Neural progenitor cell (in vitro differentiated cells): ENCODE measurements at regions not wholly inside any gene's neighbourhood (a gene's known extent, or its start where the extent isn't known, plus 50 kb on each side); places are given as distances from the start of the nearest gene placed in this dataset.
"Not testable (repeated sequence)": the region's sequence is repeated elsewhere in the genome, so short reads cannot be mapped to it uniquely, and the experiment has no call there.

Experiments
- DNase-seq: peaks from one replicate; pipeline ENCODE4 v3.0.0-alpha.2; 2016; ENCODE audit warnings: low spot score
- H2AFZ ChIP-seq: fragments of 200-600 bp; sonication (generic); replicated peaks from 2 replicates; pipeline ENCODE4 v1.6.1; 2016; ENCODE audit warnings: antibody characterized with exemption
- H3F3A ChIP-seq: fragments of 200-600 bp; sonication (generic); 2 replicates; pipeline ENCODE4 v1.6.1; 2016; ENCODE audit warnings: antibody characterized with exemption, low read depth
- H3K27ac ChIP-seq: fragments of 200-600 bp; sonication (generic); 2 replicates; pipeline ENCODE4 v1.5.1; 2016; ENCODE audit warnings: mild to moderate bottlenecking
- H3K27me3 ChIP-seq: fragments of 200-600 bp; sonication (generic); 2 replicates; pipeline ENCODE4 v1.6.1; 2016; ENCODE audit warnings: mild to moderate bottlenecking, moderate library complexity
- H3K36me3 ChIP-seq: fragments of 200-600 bp; sonication (generic); 2 replicates; pipeline ENCODE4 v1.5.1; 2016
- H3K4me1 ChIP-seq: fragments of 200-600 bp; sonication (generic); 2 replicates; pipeline ENCODE4 v1.6.1; 2016; ENCODE audit warnings: mixed run types
- H3K4me2 ChIP-seq: fragments of 200-600 bp; sonication (generic); 2 replicates; pipeline ENCODE4 v1.6.1; 2016
- H3K4me3 ChIP-seq: fragments of 200-600 bp; sonication (generic); 2 replicates; pipeline ENCODE4 v1.5.1; 2016
- H3K79me2 ChIP-seq: fragments of 200-600 bp; sonication (generic); 2 replicates; pipeline ENCODE4 v1.6.1; 2016; ENCODE audit warnings: low read depth
- H3K9ac ChIP-seq: fragments of 200-600 bp; sonication (generic); 2 replicates; pipeline ENCODE4 v1.6.1; 2016
- H3K9me3 ChIP-seq: fragments of 200-600 bp; sonication (generic); 2 replicates; pipeline ENCODE4 v1.5.1; 2016; ENCODE audit warnings: low read depth
- H4K20me1 ChIP-seq: fragments of 200-600 bp; sonication (generic); 2 replicates; pipeline ENCODE4 v1.6.1; 2016; ENCODE audit warnings: low read depth
- H3K27ac Mint-ChIP-seq: 3 replicates; pipeline ENCODE4 v1.8.0; 2021; ENCODE audit warnings: mixed read lengths
- H3K27me3 Mint-ChIP-seq: 2 replicates; pipeline ENCODE4 v1.8.0; 2022; ENCODE audit warnings: low read depth, mild to moderate bottlenecking, inconsistent platforms, moderate library complexity, mixed read lengths; ENCODE audit not compliant: insufficient read depth
- H3K36me3 Mint-ChIP-seq: 3 replicates; pipeline ENCODE4 v1.8.0; 2021; ENCODE audit warnings: mixed read lengths
- H3K4me1 Mint-ChIP-seq: 3 replicates; pipeline ENCODE4 v1.8.0; 2021; ENCODE audit warnings: mixed read lengths
- H3K4me3 Mint-ChIP-seq: 3 replicates; pipeline ENCODE4 v1.8.0; 2021; ENCODE audit warnings: mild to moderate bottlenecking, moderate library complexity, mixed read lengths
- H3K9me3 Mint-ChIP-seq: 3 replicates; pipeline ENCODE4 v1.8.0; 2020; ENCODE audit warnings: mixed read lengths
- EZH2 ChIP-seq: fragments of 200-600 bp; sonication (generic); IDR thresholded peaks from 2 replicates; pipeline ENCODE4 v1.6.1; 2017; ENCODE audit warnings: antibody characterized with exemption, mild to moderate bottlenecking, moderate library complexity
- EZH2phosphoT487 ChIP-seq: fragments of 200-600 bp; sonication (generic); IDR thresholded peaks from 2 replicates; pipeline ENCODE4 v1.6.1; 2017; ENCODE audit warnings: antibody characterized with exemption
- TF ChIP-seq, protein P1 (sequence below): fragments of 200-600 bp; sonication (generic); IDR thresholded peaks from 2 replicates; pipeline ENCODE4 v1.5.1; 2017; ENCODE audit warnings: antibody characterized with exemption, mild to moderate bottlenecking

DNA sequence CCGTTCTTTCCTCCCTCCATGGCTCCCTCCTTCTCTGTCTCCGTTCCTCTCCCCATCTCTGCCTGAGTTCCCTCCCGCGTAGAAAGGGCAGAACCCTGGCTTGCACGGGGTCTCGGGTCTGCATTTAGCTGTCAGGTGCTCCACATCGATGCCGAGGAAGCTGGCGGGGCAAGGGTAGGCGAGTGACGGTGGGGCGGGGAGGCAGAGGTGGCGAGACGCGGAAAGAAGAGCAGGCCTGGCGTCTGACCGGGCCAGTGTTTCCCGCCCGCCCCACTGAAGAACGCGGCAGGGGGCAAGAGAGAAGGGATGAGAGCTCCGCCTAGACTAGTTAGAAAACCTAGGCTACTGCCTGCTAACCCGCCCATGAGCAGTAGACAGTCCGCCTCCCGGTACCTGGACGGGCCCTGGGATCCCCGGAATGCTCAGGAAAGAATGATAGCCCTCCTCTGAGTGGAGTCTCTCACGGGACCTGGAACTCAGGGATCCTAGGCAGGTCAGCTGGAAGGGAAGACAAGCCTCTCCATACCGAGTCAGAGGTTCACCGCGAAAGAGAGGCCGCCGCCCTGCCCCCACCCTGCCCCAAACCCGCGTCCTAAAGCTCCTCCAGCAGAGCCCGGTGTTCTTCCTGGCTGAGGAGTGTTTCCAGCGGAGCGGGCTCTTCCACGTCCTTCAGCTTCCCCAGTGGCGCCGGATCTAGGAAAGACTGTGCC, 357.9 kb upstream of the DEFB115 start:
- H3K36me3 Mint-ChIP-seq, H3K9ac ChIP-seq, H3K27me3 Mint-ChIP-seq, H3K4me3 Mint-ChIP-seq, H3K4me1 ChIP-seq, H3K4me2 ChIP-seq, H3K36me3 ChIP-seq, H3K4me1 Mint-ChIP-seq, H3K27me3 ChIP-seq, H2AFZ ChIP-seq, DNase-seq, H4K20me1 ChIP-seq, H3K4me3 ChIP-seq, H3K27ac Mint-ChIP-seq, H3K9me3 ChIP-seq, H3K79me2 ChIP-seq, H3F3A ChIP-seq, H3K27ac ChIP-seq: not testable (repeated sequence)
- H3K9me3 Mint-ChIP-seq = peaks cover 30% of the 10 kb centered on the region

DNA sequence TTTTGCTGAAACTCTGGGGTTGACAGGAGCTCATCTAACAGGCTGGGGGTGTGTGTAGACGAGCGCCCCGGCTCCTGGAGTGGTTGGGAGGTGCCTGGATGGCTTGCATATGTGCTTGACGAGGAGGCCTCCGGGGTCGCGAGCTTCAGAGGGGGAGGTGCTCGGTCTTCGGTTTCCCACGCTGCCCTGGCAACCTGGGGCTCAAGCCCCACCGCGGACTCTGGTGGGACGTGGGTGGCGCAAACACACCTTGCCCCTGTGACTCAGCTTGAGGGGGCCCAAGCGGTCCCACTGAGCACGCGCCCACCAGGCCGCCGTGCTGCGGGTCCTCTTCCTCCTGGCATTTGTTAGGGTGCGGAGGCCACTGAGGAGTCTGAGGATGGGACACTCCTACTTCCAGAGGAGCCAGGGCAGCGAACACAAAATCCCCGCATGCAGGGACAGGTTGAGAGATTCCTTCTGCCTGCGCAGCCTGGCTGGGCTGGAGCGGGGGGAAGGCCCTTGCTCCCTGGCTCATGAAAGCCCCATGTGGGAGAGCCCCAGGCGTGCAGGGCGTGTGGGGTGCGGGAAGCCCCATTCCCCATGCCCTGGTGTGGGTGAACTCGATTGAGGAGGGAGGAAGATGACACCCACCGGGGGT, 357.3 kb upstream of the DEFB115 start:
- not testable (repeated sequence) for H3K36me3 ChIP-seq, H2AFZ ChIP-seq, H3K27me3 Mint-ChIP-seq, H3K4me1 Mint-ChIP-seq, H3K36me3 Mint-ChIP-seq, H3K9ac ChIP-seq, H3K79me2 ChIP-seq, H3K9me3 ChIP-seq, H3K27ac ChIP-seq, H3F3A ChIP-seq, H3K27ac Mint-ChIP-seq, H3K4me2 ChIP-seq, DNase-seq, H3K4me1 ChIP-seq, H4K20me1 ChIP-seq, H3K27me3 ChIP-seq, H3K4me3 ChIP-seq, H3K4me3 Mint-ChIP-seq
- peaks cover 34% of the 10 kb centered on the region for H3K9me3 Mint-ChIP-seq

DNA sequence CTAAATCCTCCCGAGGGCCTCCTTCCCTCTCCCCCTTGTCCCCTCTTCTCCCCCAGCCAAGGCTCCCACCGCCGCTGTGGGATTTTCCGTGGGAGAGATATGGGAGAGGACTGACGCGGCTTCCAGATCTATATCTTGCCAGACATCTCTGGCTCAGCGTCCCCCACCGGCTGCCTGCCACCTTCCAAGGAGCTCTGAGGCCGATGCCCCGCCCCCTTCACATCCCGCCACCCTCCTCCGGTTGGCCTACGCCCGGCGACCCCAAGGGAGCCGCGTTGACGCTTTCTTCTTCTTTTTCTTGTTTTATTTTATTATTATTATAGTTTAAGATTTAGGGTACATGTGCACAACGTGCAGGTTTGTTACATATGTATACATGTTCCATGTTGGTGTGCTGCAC, 352.2 kb upstream of the DEFB115 start:
- H3K27me3 ChIP-seq, H3K9me3 ChIP-seq, H3K4me3 Mint-ChIP-seq, H3K36me3 ChIP-seq, H3K36me3 Mint-ChIP-seq, H2AFZ ChIP-seq, H3K4me2 ChIP-seq, H4K20me1 ChIP-seq, DNase-seq, H3K27me3 Mint-ChIP-seq, H3K4me1 Mint-ChIP-seq, H3K27ac Mint-ChIP-seq, H3K9ac ChIP-seq, H3K4me3 ChIP-seq, H3F3A ChIP-seq, H3K79me2 ChIP-seq, H3K27ac ChIP-seq, H3K4me1 ChIP-seq: not testable (repeated sequence)
- H3K9me3 Mint-ChIP-seq = peaks cover 70% of the 10 kb centered on the region

DNA sequence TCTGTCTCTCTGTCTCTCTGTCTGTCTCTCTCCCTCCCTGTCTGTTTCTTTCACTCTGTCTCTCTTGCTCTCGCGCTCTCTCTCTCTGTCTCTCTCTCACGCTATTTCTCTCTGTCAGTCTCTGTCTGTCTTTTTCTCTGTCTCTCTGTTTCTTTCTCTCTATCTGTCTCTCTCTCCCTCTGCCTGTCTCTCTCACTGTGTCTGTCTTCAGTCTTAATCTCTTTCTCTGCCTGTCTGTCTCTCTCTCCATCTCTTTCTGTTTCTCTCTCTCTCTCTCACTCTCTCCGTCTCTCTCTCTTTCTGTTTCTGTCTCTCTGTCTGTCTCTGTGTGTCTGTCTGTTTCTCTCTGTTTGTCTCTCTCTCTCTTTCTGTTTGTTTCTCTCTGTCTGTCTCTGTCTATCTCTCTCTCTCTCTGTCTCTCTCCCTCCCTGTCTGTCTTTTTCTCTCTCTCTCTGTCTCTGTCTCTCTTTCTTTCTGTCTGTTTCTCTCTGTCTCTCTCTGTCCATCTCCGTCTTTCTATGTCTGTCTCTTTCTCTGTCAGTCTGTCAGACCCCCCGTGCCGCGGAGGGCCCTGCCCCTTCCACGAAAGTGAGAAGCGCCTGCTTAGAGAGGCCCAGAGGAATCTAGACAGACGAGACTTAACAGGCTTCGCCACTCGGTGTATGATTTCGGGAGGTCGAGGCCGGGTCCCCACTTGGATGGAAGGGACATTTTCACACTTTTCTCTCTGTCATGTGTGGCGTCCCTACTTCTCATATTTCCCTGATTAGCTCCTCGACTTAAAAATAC, 346.3 kb upstream of the DEFB115 start:
- Histone ChIP-seq H3K79me2 (no peaks in the 10 kb centered on the region), H4K20me1 (no peaks in the 10 kb centered on the region), H3K36me3 (no peaks in the 10 kb centered on the region), H2AFZ (no peak overlapping the region), H3F3A (no peaks in the 10 kb centered on the region), H3K9ac (no peak overlapping the region), H3K27ac (no peak overlapping the region), H3K9me3 (no peaks in the 10 kb centered on the region), H3K27me3 (no peaks in the 10 kb centered on the region), H3K4me2 (no peak overlapping the region), H3K4me1 (no peaks in the 10 kb centered on the region), H3K4me3 (no peak overlapping the region)
- DNase-seq = no peak
- H3K9me3 Mint-ChIP-seq = peaks cover 75% of the 10 kb centered on the region
- H3K27ac Mint-ChIP-seq = no peak overlapping the region
- no peak overlapping the region for H3K4me3 Mint-ChIP-seq
- no peaks in the 10 kb centered on the region for H3K4me1 Mint-ChIP-seq
- peaks cover 5% of the 10 kb centered on the region for H3K27me3 Mint-ChIP-seq
- TF ChIP-seq EZH2phosphoT487 (no peak), EZH2 (no peak)
- TF ChIP-seq, protein P1, sequence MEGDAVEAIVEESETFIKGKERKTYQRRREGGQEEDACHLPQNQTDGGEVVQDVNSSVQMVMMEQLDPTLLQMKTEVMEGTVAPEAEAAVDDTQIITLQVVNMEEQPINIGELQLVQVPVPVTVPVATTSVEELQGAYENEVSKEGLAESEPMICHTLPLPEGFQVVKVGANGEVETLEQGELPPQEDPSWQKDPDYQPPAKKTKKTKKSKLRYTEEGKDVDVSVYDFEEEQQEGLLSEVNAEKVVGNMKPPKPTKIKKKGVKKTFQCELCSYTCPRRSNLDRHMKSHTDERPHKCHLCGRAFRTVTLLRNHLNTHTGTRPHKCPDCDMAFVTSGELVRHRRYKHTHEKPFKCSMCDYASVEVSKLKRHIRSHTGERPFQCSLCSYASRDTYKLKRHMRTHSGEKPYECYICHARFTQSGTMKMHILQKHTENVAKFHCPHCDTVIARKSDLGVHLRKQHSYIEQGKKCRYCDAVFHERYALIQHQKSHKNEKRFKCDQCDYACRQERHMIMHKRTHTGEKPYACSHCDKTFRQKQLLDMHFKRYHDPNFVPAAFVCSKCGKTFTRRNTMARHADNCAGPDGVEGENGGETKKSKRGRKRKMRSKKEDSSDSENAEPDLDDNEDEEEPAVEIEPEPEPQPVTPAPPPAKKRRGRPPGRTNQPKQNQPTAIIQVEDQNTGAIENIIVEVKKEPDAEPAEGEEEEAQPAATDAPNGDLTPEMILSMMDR = no peak
- H3K36me3 Mint-ChIP-seq = no peaks in the 10 kb centered on the region
